ENCODE measurements at regions not wholly inside any gene's neighbourhood (a gene's known extent, or its start where the extent isn't known, plus 50 kb on each side); places are given as distances from the start of the nearest gene placed in this dataset.

DNA sequence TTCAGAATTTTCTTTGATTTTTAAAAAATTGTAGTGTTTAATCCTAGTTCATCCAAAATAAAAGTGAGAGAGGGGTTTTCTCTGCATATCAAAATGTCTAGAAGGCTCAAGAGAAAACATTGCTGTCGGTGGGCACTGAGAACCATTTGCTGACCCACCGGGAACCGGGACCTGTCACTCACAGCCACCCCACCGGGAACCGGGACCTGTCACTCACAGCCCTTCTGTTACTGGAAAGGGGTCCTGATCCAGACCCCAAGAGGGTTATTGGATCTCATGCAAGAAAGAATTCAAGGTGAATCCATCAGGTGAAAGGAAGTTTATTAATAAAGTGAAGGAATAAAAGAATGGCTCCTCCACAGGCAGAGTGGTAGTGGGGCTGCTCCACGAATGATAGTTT, 106.0 kb upstream of the SFSWAP start:
- Histone ChIP-seq H3K23ac (ENCODE audit: insufficient read length) (no peak overlapping the region), H3K4ac (replicated peaks; ENCODE audit: insufficient read length, low read depth, low read length) (no peak overlapping the region), H3K79me1 (ENCODE audit: low read depth, low read length) (no peaks in the 10 kb centered on the region), H2BK15ac (ENCODE audit: low read length) (no peak overlapping the region), H3K4me1 (replicated peaks in 1 of 4; ENCODE audit: control insufficient read depth in 3 of 4, insufficient read depth in 4 of 4, low read length in 3 of 4) (peaks cover 0 to 2% (median 0%) of the 10 kb centered on the region in 4 experiments; a peak in 2 of 7 replicates), H3K4me3 (ENCODE audit: extremely low read depth in 1 of 4, insufficient read depth in 2 of 4, low read depth in 3 of 4, low read length in 4 of 4) (no peak overlapping the region), H3K56ac (replicated peaks; ENCODE audit: insufficient read length, low read depth, low read length) (no peak overlapping the region), H3K9me3 (ENCODE audit: insufficient read depth in 2 of 2, low read depth in 1 of 2, low read length in 1 of 2) (no peaks in the 10 kb centered on the region), H3K27me3 (replicated peaks in 1 of 4; ENCODE audit: control insufficient read depth in 3 of 4, extremely low read depth in 1 of 4, insufficient read depth in 3 of 4, low read length in 3 of 4) (no peaks in the 10 kb centered on the region; a peak in 1 of 7 replicates), H2BK5ac (ENCODE audit: low read depth, low read length) (no peak overlapping the region), H3K14ac (ENCODE audit: insufficient read length) (no peak overlapping the region), H3K79me2 (ENCODE audit: control insufficient read depth in 1 of 2, insufficient read depth in 2 of 2, low read length in 2 of 2) (no peaks in the 10 kb centered on the region), H3K9ac (replicated peaks in 1 of 4; ENCODE audit: extremely low read depth in 1 of 4, low read depth in 3 of 4, low read length in 3 of 4) (no peak overlapping the region), H3K23me2 (ENCODE audit: low read depth, low read length) (no peaks in the 10 kb centered on the region), H4K91ac (replicated peaks; ENCODE audit: insufficient read length, low read length) (no peak overlapping the region), H4K20me1 (replicated peaks in 1 of 2; ENCODE audit: control insufficient read depth in 1 of 2, insufficient read depth in 2 of 2, low read length in 2 of 2) (no peaks in the 10 kb centered on the region), H2BK20ac (ENCODE audit: low read length) (no peak overlapping the region), H3K36me3 (ENCODE audit: control insufficient read depth in 2 of 4, insufficient read depth in 4 of 4, low read length in 3 of 4) (no peaks in the 10 kb centered on the region), H3K4me2 (ENCODE audit: insufficient read depth in 1 of 2, low read depth in 2 of 2, low read length in 2 of 2) (no peak overlapping the region), H4K5ac (ENCODE audit: insufficient read length, low read depth, low read length) (no peak overlapping the region), H3K18ac (ENCODE audit: extremely low read depth, low read length) (no peak overlapping the region), H2AK5ac (ENCODE audit: low read depth, low read length) (no peak overlapping the region), H4K8ac (ENCODE audit: extremely low read depth, insufficient read depth, low read length) (no peak overlapping the region), H2AFZ (ENCODE audit: low read length) (no peak overlapping the region), H3K27ac (ENCODE audit: low read depth, low read length) (no peak overlapping the region), H2BK120ac (replicated peaks; ENCODE audit: low read depth, low read length) (no peak overlapping the region), H2BK12ac (ENCODE audit: low read depth, low read length) (no peak overlapping the region)
- FAIRE-seq = no peak
- no peak for DNase-seq (ENCODE audit: low read depth in 1 of 2, low spot score in 2 of 2)
- ChIA-PET POLR2A (ENCODE audit: partially characterized antibody) (no interaction called here), CTCF (ENCODE audit: partially characterized antibody) (interaction anchor here (2.0 kb wide), 1 partner anchor 13 kb away, joined by 7 read pairs; no protein-coding TSS in a partner anchor)
- WGBS, 2 experiments (ENCODE audit: extremely low coverage in 1 of 2, insufficient coverage in 1 of 2, insufficient read length in 1 of 2, insufficient replicate concordance in 2 of 2, low coverage in 1 of 2, low lambda C conversion rate in 2 of 2, missing lambda C conversion rate in 1 of 2) = 96% methylated on average over 6 of the region's 6 CpGs; no CpG with 5 or more reads in 1 of the 2 experiments
- TF ChIP-seq GTF2F1 (IDR thresholded peaks at IDR 0.05; ENCODE audit: borderline replicate concordance, low read depth, low read length) (no peak), SIN3A (conservative IDR thresholded peaks at IDR 0.05 in 1 of 2, IDR thresholded peaks at IDR 0.05 in 1 of 2; ENCODE audit: low read depth in 1 of 2, low read length in 2 of 2) (no peak), RNF2 (IDR thresholded peaks at IDR 0.05; ENCODE audit: borderline replicate concordance, low read depth, low read length, missing control alignments, poor library complexity, severe bottlenecking) (no peak), JUND (IDR thresholded peaks at IDR 0.05; ENCODE audit: low read length) (no peak), USF2 (IDR thresholded peaks at IDR 0.05; ENCODE audit: low read length) (no peak), NRF1 (IDR thresholded peaks at IDR 0.05; ENCODE audit: low read depth, low read length) (no peak), BACH1 (IDR thresholded peaks at IDR 0.05; ENCODE audit: low read length) (no peak), JUN (IDR thresholded peaks at IDR 0.05; ENCODE audit: low read depth, low read length) (no peak)
- TF ChIP-seq, protein P1, sequence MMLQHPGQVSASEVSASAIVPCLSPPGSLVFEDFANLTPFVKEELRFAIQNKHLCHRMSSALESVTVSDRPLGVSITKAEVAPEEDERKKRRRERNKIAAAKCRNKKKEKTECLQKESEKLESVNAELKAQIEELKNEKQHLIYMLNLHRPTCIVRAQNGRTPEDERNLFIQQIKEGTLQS (IDR thresholded peaks at IDR 0.05; ENCODE audit: insufficient read depth, low read depth, low read length) = no peak

All from H1 (cell line).